Vagina (tissue), 2 donors: ENCODE measurements at regions not wholly inside any gene's neighbourhood (a gene's known extent, or its start where the extent isn't known, plus 50 kb on each side); places are given as distances from the start of the nearest gene placed in this dataset.

Source experiments
- POLR2A ChIP-seq, 2 donors: fragments of 450-650 bp; IDR thresholded peaks; one replicate each; pipeline ENCODE4 v1.6.1; 2017; ENCODE audit warnings: antibody characterized with exemption in 2 of 2, mild to moderate bottlenecking in 2 of 2, moderate library complexity in 2 of 2
- POLR2AphosphoS5 ChIP-seq, 2 donors: sonication (generic); formaldehyde crosslinking; IDR thresholded peaks; one replicate each; pipeline ENCODE4 v1.9.0; 2017; ENCODE audit warnings: antibody characterized with exemption in 2 of 2, mild to moderate bottlenecking in 2 of 2, low read depth in 1 of 2; ENCODE audit not compliant: insufficient read depth in 1 of 2
- TF ChIP-seq, protein P1 (sequence below), 3 experiments: fragments of 450-650 bp in 2 of 3; fragments of 200-600 bp in 1 of 3; sonication (generic) in 1 of 3; IDR thresholded peaks; one replicate each; pipeline ENCODE4 v1.5.1; 2017 to 2019; ENCODE audit warnings: antibody characterized with exemption in 3 of 3, mild to moderate bottlenecking in 2 of 3, moderate library complexity in 2 of 3

DNA sequence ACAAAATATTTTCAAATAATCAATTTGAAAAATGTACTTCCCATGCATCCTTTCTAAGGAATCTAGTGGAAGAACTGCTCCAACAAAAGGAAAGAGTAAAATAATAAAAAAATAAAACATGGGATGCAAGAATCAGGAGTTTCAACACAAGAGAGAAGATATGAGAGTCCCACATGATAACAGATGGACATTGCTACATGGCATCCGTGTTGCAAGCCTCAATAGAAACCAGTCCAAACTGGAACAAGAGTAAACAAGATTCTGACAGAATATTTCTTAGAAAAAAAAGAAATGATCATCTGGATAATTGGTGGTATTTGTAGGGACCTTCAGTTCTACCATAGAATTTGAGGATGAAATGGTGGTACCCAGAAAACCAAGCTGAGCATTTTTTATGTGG, 186.8 kb downstream of the FRK start:
- TF ChIP-seq, protein P1, sequence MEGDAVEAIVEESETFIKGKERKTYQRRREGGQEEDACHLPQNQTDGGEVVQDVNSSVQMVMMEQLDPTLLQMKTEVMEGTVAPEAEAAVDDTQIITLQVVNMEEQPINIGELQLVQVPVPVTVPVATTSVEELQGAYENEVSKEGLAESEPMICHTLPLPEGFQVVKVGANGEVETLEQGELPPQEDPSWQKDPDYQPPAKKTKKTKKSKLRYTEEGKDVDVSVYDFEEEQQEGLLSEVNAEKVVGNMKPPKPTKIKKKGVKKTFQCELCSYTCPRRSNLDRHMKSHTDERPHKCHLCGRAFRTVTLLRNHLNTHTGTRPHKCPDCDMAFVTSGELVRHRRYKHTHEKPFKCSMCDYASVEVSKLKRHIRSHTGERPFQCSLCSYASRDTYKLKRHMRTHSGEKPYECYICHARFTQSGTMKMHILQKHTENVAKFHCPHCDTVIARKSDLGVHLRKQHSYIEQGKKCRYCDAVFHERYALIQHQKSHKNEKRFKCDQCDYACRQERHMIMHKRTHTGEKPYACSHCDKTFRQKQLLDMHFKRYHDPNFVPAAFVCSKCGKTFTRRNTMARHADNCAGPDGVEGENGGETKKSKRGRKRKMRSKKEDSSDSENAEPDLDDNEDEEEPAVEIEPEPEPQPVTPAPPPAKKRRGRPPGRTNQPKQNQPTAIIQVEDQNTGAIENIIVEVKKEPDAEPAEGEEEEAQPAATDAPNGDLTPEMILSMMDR (IDR thresholded peaks at IDR 0.05), result no peak
- TF ChIP-seq POLR2A (IDR thresholded peaks at IDR 0.05), result no peak
- no peak for TF ChIP-seq POLR2AphosphoS5 (IDR thresholded peaks at IDR 0.05; ENCODE audit: insufficient read depth in 1 of 2, low read depth in 1 of 2)
